Testis (tissue), 2 donors: ENCODE measurements at regions not wholly inside any gene's neighbourhood (a gene's known extent, or its start where the extent isn't known, plus 50 kb on each side); places are given as distances from the start of the nearest gene placed in this dataset.

Experiments used
- DNase-seq: peaks from one replicate; pipeline ENCODE4 v3.0.0-alpha.2; 2019
- H3K27ac ChIP-seq, 2 donors: fragments of 200-600 bp; sonication (generic); one replicate each; pipeline ENCODE4 v1.5.1; 2019
- H3K27me3 ChIP-seq: fragments of 200-600 bp; sonication (generic); one replicate; pipeline ENCODE4 v1.5.1; 2019
- H3K36me3 ChIP-seq: fragments of 200-600 bp; sonication (generic); one replicate; pipeline ENCODE4 v1.5.1; 2017; ENCODE audit warnings: low read depth; ENCODE audit errors: missing control alignments
- H3K4me1 ChIP-seq: fragments of 200-600 bp; sonication (generic); one replicate; pipeline ENCODE4 v1.5.1; 2019
- H3K4me3 ChIP-seq, 2 donors: fragments of 200-600 bp; sonication (generic); one replicate each; pipeline ENCODE4 v1.5.1; 2017 to 2019
- H3K9me3 ChIP-seq: fragments of 200-600 bp; sonication (generic); one replicate; pipeline ENCODE4 v1.5.1; 2017
- CTCF ChIP-seq, 3 experiments: fragments of 450-650 bp in 2 of 3; fragments of 200-600 bp in 1 of 3; sonication (generic) in 1 of 3; IDR thresholded peaks; one replicate each; pipeline ENCODE4 v1.5.1; 2016 to 2019; ENCODE audit warnings: antibody characterized with exemption in 3 of 3, mild to moderate bottlenecking in 2 of 3, moderate library complexity in 1 of 3
- POLR2A ChIP-seq: fragments of 450-650 bp; IDR thresholded peaks from one replicate; pipeline ENCODE4 v1.6.1; 2017; ENCODE audit warnings: antibody characterized with exemption, mild to moderate bottlenecking, moderate library complexity
- WGBS, 2 donors: methylation state at CpG; one replicate each; pipeline ENCODE4 v1.1.5; 2018; 5-methylcytosine and 5-hydroxymethylcytosine counted together
- intact Hi-C: fragments of 100-400 bp; cut with DNase I; formaldehyde crosslinking; loops from one replicate; pipeline ENCODE4 v1.15.1; 2023; ENCODE audit warnings: low total_unique reads

DNA sequence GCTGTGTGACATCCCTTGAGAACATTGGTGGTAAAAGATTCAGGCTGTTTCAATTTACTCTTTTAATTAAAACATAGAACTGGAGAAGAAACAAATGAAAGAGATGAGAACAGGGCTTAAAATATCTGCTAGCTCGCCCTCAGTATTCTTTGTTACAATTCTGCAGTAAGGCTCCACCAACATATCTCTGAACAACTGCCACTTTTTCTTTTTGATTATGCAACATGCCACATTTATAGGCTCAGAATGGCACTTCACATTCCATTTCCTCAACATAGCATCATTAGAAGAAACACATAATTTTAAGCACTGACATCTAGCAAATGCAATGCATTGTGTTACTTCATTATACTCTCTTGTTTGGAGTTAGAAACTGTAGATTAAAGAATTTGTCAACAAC lies 1315.2 kb downstream of the LRFN5 start:
- no peak for TF ChIP-seq POLR2A
- TF ChIP-seq CTCF (IDR thresholded peaks at IDR 0.05): no peak

GRCh38 chr14:42918615-42919014 lies 1311.9 kb downstream of the LRFN5 start:
- 83 to 90% methylated on average over 1 of the region's 1 CpG for WGBS, 2 donors
- H3K4me1 ChIP-seq: no peaks in the 10 kb centered on the region
- no peaks in the 10 kb centered on the region for H3K27me3 ChIP-seq
- DNase-seq: no peak
- no peaks in the 10 kb centered on the region for H3K9me3 ChIP-seq
- H3K36me3 ChIP-seq: no peaks in the 10 kb centered on the region
- H3K4me3 ChIP-seq: no peak overlapping the region
- TF ChIP-seq POLR2A (no peak), CTCF (IDR thresholded peaks at IDR 0.05) (no peak)
- intact Hi-C loops: no loop called here
- no peak overlapping the region for H3K27ac ChIP-seq

More for the DNA sequence above, 1315.2 kb downstream of the LRFN5 start:
- WGBS, 2 donors: 76 to 83% methylated on average over 1 of the region's 1 CpG
- H3K9me3 ChIP-seq: no peaks in the 10 kb centered on the region
- no peak for DNase-seq
- no peaks in the 10 kb centered on the region for H3K36me3 ChIP-seq
- H3K4me3 ChIP-seq: no peak overlapping the region
- H3K27ac ChIP-seq: no peak overlapping the region
- intact Hi-C loops: no loop called here
- no peaks in the 10 kb centered on the region for H3K27me3 ChIP-seq
- no peaks in the 10 kb centered on the region for H3K4me1 ChIP-seq

DNA sequence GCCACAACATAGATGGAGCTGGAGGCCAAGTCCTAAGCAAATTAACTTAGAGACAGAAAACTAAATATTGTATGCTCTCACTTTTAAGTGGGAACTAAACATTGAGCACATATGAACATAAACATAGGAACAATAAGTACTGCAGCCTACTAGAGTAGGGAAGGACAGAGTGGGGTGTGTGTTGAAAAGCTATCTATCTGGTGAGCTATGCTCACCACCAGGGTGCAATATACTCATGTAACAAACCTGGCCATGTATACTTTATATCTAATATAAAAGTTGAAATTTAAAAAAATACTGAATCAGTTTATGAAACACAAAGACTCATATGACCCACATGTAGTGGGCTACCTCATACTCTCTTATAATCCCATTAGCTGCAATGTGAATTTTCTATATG lies 1305.0 kb downstream of the LRFN5 start:
- Histone ChIP-seq H3K27ac (no peak overlapping the region), H3K4me3 (no peak overlapping the region), H3K36me3 (no peaks in the 10 kb centered on the region), H3K4me1 (no peaks in the 10 kb centered on the region), H3K27me3 (no peaks in the 10 kb centered on the region), H3K9me3 (no peaks in the 10 kb centered on the region)
- intact Hi-C loops: no loop called here
- TF ChIP-seq POLR2A (no peak), CTCF (IDR thresholded peaks at IDR 0.05) (no peak)
- DNase-seq: no peak

- no peaks in the 10 kb centered on the region for H3K36me3 ChIP-seq
- H3K4me1 ChIP-seq: no peaks in the 10 kb centered on the region
- intact Hi-C loops: no loop called here
- DNase-seq: no peak
- no peak for TF ChIP-seq CTCF (IDR thresholded peaks at IDR 0.05)
- TF ChIP-seq POLR2A: no peak
- 88 to 94% methylated on average over 1 of the region's 1 CpG for WGBS, 2 donors
- H3K9me3 ChIP-seq: no peaks in the 10 kb centered on the region
- no peaks in the 10 kb centered on the region for H3K27me3 ChIP-seq
- no peak overlapping the region for H3K27ac ChIP-seq
- H3K4me3 ChIP-seq: no peak overlapping the region
Measured at GRCh38 chr14:42909659-42910058, 1303.0 kb downstream of the LRFN5 start.

GRCh38 chr14:42893183-42893582 lies 1286.5 kb downstream of the LRFN5 start:
- Histone ChIP-seq H3K4me1 (no peaks in the 10 kb centered on the region), H3K36me3 (no peaks in the 10 kb centered on the region), H3K27me3 (no peaks in the 10 kb centered on the region), H3K27ac (no peak overlapping the region), H3K4me3 (no peak overlapping the region), H3K9me3 (no peaks in the 10 kb centered on the region)
- no peak for DNase-seq
- intact Hi-C loops: no loop called here
- TF ChIP-seq CTCF (IDR thresholded peaks at IDR 0.05) (no peak), POLR2A (no peak)
- WGBS, 2 donors: 36 to 74% methylated on average over 1 of the region's 1 CpG
